ENCODE measurements at regions not wholly inside any gene's neighbourhood (a gene's known extent, or its start where the extent isn't known, plus 50 kb on each side); places are given as distances from the start of the nearest gene placed in this dataset.

GRCh38 chr2:147600223-147600622, 244.6 kb upstream of the ACVR2A start:
- TF ChIP-seq GLIS3 (CRISPR knock-in tag; IDR thresholded peaks at IDR 0.05) (no peak), CREB5 (CRISPR knock-in tag; IDR thresholded peaks at IDR 0.05; ENCODE audit: low read depth) (no peak), ZFP30 (CRISPR knock-in tag; IDR thresholded peaks at IDR 0.05) (no peak), ZFP3 (CRISPR knock-in tag; IDR thresholded peaks at IDR 0.05) (no peak), OSR1 (CRISPR knock-in tag; IDR thresholded peaks at IDR 0.05) (no peak), ZC3H10 (CRISPR knock-in tag; IDR thresholded peaks at IDR 0.05) (no peak)
- TF ChIP-seq, protein P1, sequence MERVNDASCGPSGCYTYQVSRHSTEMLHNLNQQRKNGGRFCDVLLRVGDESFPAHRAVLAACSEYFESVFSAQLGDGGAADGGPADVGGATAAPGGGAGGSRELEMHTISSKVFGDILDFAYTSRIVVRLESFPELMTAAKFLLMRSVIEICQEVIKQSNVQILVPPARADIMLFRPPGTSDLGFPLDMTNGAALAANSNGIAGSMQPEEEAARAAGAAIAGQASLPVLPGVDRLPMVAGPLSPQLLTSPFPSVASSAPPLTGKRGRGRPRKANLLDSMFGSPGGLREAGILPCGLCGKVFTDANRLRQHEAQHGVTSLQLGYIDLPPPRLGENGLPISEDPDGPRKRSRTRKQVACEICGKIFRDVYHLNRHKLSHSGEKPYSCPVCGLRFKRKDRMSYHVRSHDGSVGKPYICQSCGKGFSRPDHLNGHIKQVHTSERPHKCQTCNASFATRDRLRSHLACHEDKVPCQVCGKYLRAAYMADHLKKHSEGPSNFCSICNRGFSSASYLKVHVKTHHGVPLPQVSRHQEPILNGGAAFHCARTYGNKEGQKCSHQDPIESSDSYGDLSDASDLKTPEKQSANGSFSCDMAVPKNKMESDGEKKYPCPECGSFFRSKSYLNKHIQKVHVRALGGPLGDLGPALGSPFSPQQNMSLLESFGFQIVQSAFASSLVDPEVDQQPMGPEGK (CRISPR knock-in tag; IDR thresholded peaks at IDR 0.05; ENCODE audit: borderline replicate concordance): no peak
